GM18517 (cell line): ENCODE measurements at regions not wholly inside any gene's neighbourhood (a gene's known extent, or its start where the extent isn't known, plus 50 kb on each side); places are given as distances from the start of the nearest gene placed in this dataset.

Experiments used
- ATAC-seq: cut with Tn5 transposase; IDR thresholded peaks from one replicate; pipeline ENCODE4 v1.9.1; 2021; ENCODE audit warnings: mild to moderate bottlenecking, moderate library complexity; ENCODE audit not compliant: unreplicated experiment

GRCh38 chr5:18305288-18305924 is 671.1 kb downstream of the TAF11L14 start:
- ATAC-seq: no peak

DNA sequence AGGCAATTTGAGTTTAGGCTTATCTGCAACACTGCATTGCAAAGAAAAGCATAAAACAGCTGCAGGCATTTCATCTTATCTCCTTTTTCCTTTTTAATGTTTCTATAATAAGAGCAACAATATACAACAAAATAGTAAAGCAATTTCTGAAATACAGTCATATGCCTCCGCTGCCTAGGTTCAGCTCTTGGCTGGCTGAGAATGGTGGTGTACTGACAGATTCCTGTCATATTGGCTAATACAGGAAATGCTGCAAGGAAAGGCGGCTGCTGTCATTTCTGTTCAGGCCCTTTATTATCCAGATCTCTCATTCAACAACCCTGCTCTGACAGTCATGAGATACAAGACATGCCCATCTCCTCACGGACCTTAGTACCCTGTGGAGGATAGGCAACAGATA is 677.0 kb downstream of the TAF11L14 start:
- no peak for ATAC-seq

DNA sequence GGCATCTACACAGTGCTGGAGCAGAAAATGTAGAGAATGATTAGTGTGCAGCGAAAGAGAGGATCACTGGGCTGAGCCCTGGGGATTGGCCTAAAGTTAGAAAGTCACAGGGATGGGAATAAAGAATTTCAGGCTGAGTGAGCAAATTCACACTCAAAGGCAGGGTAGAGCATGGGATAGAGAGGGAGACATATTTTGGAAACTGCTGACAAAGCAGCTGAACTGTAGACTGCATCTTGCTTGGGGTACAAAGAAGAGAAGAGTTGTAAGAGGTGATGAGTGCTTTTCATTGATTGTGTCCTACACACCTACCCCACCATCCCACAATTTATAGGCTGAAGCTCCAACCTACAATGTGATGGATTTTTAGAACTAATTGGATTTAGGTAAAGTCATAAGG is 677.8 kb downstream of the TAF11L14 start:
- ATAC-seq: no peak

DNA sequence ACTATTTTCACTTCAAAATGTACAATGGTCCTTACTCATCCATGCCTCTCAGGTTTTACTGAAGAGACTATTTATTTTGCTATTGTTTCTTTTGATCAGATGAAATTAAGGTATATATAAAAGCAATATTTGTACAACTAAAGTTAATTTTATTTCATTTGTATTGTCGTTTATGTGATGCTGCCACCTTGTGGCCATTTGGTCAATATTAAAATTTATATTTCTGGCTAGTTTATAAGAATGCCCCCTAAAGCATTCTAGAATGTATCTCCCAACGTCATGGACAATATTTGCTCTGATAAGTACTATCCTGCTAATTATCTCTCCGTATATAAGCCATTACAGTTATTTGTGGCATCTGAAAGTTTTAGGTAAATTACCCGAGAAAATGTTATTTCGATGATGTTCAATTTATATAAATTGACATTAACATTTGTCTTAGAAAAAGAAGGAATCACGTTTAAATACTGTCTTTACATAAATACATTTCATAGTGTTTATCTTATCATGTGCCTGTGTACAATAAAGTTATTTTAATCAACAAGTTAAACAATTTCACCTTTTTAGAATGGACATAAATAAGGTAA is 680.0 kb downstream of the TAF11L14 start:
- no peak for ATAC-seq

- ATAC-seq: no peak
Measured at GRCh38 chr5:18321262-18321942, 687.1 kb downstream of the TAF11L14 start.

DNA sequence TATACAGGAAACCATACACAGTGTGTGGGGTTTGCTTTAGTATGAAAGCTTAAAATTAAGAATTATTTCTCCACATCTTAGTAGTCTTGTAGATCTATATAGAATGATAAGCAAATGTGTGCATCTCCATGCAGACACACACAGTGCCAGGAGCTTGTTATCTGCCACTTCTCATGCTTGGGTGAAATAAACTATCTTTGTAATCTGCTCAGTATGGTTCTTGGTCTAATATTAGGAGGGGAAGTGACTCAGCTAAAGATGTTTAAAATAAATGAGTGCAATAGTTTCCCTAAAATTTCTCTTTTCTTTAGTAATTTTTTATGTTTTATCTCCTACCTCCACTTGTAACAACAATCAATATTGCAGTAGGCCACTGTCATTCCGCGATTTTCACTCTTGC is 689.6 kb downstream of the TAF11L14 start:
- ATAC-seq: no peak

DNA sequence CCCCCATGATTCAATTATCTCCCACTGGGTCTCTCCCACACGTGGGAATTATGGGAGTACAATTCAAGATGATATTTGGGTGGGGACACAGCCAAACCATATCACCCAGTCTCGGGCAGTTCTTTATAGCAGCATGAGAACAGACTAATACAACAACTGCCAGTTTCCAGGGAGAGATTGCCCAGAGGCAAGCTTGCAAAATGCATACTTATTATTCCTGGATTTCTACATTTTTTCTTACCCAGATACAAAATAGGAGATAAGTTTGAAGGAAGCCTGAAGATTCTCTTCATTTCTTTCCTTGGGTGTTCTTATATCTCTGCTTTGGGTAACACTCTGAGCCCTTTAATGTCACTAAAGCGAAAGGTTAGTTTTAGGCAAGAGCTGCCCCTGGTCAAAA is 691.2 kb downstream of the TAF11L14 start:
- ATAC-seq: no peak

DNA sequence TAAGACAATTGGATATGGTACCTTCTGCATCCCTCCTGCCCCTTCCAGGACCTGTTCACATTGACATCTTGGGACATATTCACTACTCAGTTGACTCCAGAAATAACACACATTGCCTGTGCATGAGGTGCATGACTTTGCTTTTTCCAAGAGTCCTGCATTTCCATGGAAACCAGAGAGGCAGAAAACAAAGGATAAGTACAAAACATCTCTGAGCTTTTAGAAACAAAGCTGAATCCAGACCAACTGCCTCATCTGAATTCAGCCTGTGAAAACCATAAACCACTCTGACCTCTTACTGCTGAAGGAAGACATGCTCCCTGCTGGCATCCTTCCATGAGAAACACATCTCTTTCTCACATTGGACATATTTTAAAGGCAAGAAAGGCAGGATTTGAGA is 695.1 kb downstream of the TAF11L14 start:
- no peak for ATAC-seq

GRCh38 chr5:18333841-18334240 is 699.6 kb downstream of the TAF11L14 start:
- ATAC-seq: no peak

GRCh38 chr5:18334949-18335348 is 700.7 kb downstream of the TAF11L14 start:
- no peak for ATAC-seq

DNA sequence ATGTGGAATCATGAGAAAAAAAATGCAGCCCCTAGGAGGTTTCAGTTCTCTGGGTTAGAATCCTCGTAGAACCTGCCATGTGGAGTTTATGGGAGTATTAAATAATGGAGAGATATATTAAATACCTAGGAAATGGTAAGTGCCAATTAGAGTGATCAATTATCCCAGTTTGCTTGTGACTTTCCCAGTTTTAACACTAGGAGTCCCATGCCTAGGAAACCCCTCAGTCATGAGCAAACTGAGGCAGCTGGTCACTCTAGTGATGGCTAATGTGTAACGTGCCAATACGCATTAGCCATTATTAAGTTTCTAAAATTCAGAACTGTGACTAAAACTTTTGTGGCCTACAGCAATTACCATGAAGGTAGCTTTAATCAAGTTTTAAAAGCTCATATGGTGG is 720.6 kb downstream of the TAF11L14 start:
- ATAC-seq: no peak

GRCh38 chr5:18357486-18357885 is 723.2 kb downstream of the TAF11L14 start:
- ATAC-seq: no peak

GRCh38 chr5:18366234-18366633 is 732.0 kb downstream of the TAF11L14 start:
- no peak for ATAC-seq

GRCh38 chr5:18370531-18370930 is 736.3 kb downstream of the TAF11L14 start:
- no peak for ATAC-seq

GRCh38 chr5:18375641-18376040 is 741.4 kb downstream of the TAF11L14 start:
- no peak for ATAC-seq

DNA sequence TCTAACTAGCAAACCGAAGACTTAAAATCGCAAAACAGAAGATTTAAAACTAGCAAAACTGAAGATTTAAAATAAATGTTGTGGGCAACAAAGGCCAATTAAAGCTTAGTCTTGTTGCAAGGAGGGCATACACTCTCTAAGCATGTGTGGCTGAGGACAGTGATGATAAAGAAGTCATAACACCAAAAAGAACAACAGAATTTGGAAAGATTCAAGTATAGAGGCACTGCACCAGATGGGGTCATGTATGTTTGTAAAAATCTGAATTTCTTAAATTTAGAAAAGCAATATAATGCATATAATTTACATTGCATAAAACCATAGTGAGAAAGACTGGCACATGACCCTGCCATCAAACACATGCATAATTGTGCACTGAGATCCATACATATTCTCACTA is 743.8 kb downstream of the TAF11L14 start:
- ATAC-seq: no peak

DNA sequence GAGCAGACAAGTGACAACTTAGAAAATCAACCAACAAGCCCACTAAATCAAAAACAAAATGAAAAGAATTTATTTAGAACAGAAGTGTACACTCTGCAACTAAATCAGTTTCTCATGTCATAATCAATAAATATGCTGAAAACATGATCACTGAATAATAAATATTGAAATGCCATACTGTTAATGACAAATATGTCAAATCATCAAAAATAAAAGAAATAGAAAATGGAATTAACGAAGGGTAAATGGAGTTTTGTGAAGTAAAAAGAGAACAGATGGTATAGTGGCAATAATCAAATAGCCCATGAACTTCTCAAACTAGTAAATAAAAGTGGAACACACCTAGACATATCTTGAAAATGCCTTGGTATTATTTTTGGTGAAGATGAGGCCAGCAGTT is 744.9 kb downstream of the TAF11L14 start:
- ATAC-seq: no peak

- ATAC-seq: no peak
Measured at GRCh38 chr5:18380729-18381362, 746.6 kb downstream of the TAF11L14 start.

- no peak for ATAC-seq
Measured at GRCh38 chr5:18393565-18394442, 759.5 kb downstream of the TAF11L14 start.

GRCh38 chr5:18394443-18394804 is 760.2 kb downstream of the TAF11L14 start:
- ATAC-seq: no peak
